Mesendoderm (in vitro differentiated cells): ENCODE measurements at regions not wholly inside any gene's neighbourhood (a gene's known extent, or its start where the extent isn't known, plus 50 kb on each side); places are given as distances from the start of the nearest gene placed in this dataset.
"Not testable (repeated sequence)": the region's sequence is repeated elsewhere in the genome, so short reads cannot be mapped to it uniquely, and the experiment has no call there.

ENCODE experiments used
- DNase-seq: peaks from one replicate; pipeline ENCODE4 v3.0.0; 2013
- H2AK5ac ChIP-seq: 2 replicates; pipeline ENCODE4 v1.6.1; 2013; ENCODE audit warnings: low read length, inconsistent platforms
- H2BK120ac ChIP-seq: 2 replicates; pipeline ENCODE4 v1.6.1; 2013; ENCODE audit warnings: low read depth, mild to moderate bottlenecking, low read length, moderate library complexity, mixed read lengths
- H2BK15ac ChIP-seq: replicated peaks from 2 replicates; pipeline ENCODE4 v1.6.1; 2013; ENCODE audit warnings: low read depth, mild to moderate bottlenecking, moderate library complexity
- H2BK5ac ChIP-seq: 2 replicates; pipeline ENCODE4 v1.6.1; 2013; ENCODE audit warnings: low read length, inconsistent platforms
- H3K18ac ChIP-seq: 2 replicates; pipeline ENCODE4 v1.6.1; 2013; ENCODE audit warnings: mild to moderate bottlenecking, low read length, mixed read lengths
- H3K23ac ChIP-seq: one replicate; pipeline ENCODE4 v1.6.1; 2013; ENCODE audit warnings: low read length
- H3K27ac ChIP-seq: 2 replicates; pipeline ENCODE4 v1.5.1; 2013; ENCODE audit warnings: low read depth, mild to moderate bottlenecking, inconsistent platforms, low read length, moderate library complexity
- H3K27me3 ChIP-seq: 2 replicates; pipeline ENCODE4 v1.6.1; 2013; ENCODE audit warnings: low read length, control low read depth, mild to moderate bottlenecking, inconsistent platforms; ENCODE audit not compliant: insufficient read depth, poor library complexity
- H3K36me3 ChIP-seq: 2 replicates; pipeline ENCODE4 v1.6.1; 2013; ENCODE audit warnings: low read length, inconsistent platforms; ENCODE audit not compliant: control insufficient read depth, insufficient read depth
- H3K4ac ChIP-seq: one replicate; pipeline ENCODE4 v1.6.1; 2013; ENCODE audit warnings: low read depth, mild to moderate bottlenecking, low read length, moderate library complexity
- H3K4me1 ChIP-seq: 2 replicates; pipeline ENCODE4 v1.6.1; 2013; ENCODE audit warnings: low read depth, low read length, inconsistent platforms; ENCODE audit not compliant: control insufficient read depth
- H3K4me2 ChIP-seq: 2 replicates; pipeline ENCODE4 v1.6.1; 2013; ENCODE audit warnings: low read length
- H3K4me3 ChIP-seq: 2 replicates; pipeline ENCODE4 v1.5.1; 2013; ENCODE audit warnings: mild to moderate bottlenecking, low read length
- H3K56ac ChIP-seq: one replicate; pipeline ENCODE4 v1.6.1; 2013; ENCODE audit warnings: low read length
- H3K79me1 ChIP-seq: 2 replicates; pipeline ENCODE4 v1.6.1; 2013; ENCODE audit warnings: low read length, inconsistent platforms
- H3K79me2 ChIP-seq: 2 replicates; pipeline ENCODE4 v1.6.1; 2013; ENCODE audit warnings: mild to moderate bottlenecking, low read length; ENCODE audit not compliant: control insufficient read depth, insufficient read depth
- H3K9ac ChIP-seq: 2 replicates; pipeline ENCODE4 v1.6.1; 2013; ENCODE audit warnings: low read length, inconsistent platforms
- H4K5ac ChIP-seq: one replicate; pipeline ENCODE4 v1.6.1; 2013; ENCODE audit warnings: low read length
- H4K8ac ChIP-seq: one replicate; pipeline ENCODE4 v1.6.1; 2013; ENCODE audit warnings: low read depth, mild to moderate bottlenecking, control low read depth, low read length, moderate library complexity
- WGBS: extraction: QIAGEN DNeasy Blood & Tissue Kit; methylation state at CpG from one replicate; pipeline ENCODE4 v1.1.7; 2013; ENCODE audit warnings: low lambda C conversion rate, missing lambda C conversion rate; ENCODE audit not compliant: insufficient coverage; ENCODE audit errors: extremely low coverage; 5-methylcytosine and 5-hydroxymethylcytosine counted together

GRCh38 chr14:105921781-105922180 is 395.4 kb downstream of the TMEM121 start:
- not testable (repeated sequence) for H3K79me1 ChIP-seq, H3K4me3 ChIP-seq, H2BK120ac ChIP-seq, H4K5ac ChIP-seq, H3K4me1 ChIP-seq, H3K4me2 ChIP-seq, H3K9ac ChIP-seq, H3K27me3 ChIP-seq, H2BK15ac ChIP-seq, H4K8ac ChIP-seq, H2BK5ac ChIP-seq, H3K79me2 ChIP-seq, H3K4ac ChIP-seq, H3K36me3 ChIP-seq, H3K56ac ChIP-seq, H3K23ac ChIP-seq, H3K27ac ChIP-seq, DNase-seq, H3K18ac ChIP-seq, H2AK5ac ChIP-seq
- no CpG with 5 or more reads among the region's 4 CpGs for WGBS

GRCh38 chr14:105923520-105924191 is 397.3 kb downstream of the TMEM121 start:
- not testable (repeated sequence) for H3K4me3 ChIP-seq, H2BK5ac ChIP-seq, H3K27me3 ChIP-seq, H3K79me2 ChIP-seq, H3K79me1 ChIP-seq, H3K23ac ChIP-seq, H3K4ac ChIP-seq, H4K8ac ChIP-seq, H2BK120ac ChIP-seq, H3K36me3 ChIP-seq, H2BK15ac ChIP-seq, H3K56ac ChIP-seq, H3K9ac ChIP-seq, H2AK5ac ChIP-seq, H3K18ac ChIP-seq, H3K4me1 ChIP-seq, DNase-seq, H3K4me2 ChIP-seq, H4K5ac ChIP-seq, H3K27ac ChIP-seq
- WGBS = no CpG with 5 or more reads among the region's 1 CpG

DNA sequence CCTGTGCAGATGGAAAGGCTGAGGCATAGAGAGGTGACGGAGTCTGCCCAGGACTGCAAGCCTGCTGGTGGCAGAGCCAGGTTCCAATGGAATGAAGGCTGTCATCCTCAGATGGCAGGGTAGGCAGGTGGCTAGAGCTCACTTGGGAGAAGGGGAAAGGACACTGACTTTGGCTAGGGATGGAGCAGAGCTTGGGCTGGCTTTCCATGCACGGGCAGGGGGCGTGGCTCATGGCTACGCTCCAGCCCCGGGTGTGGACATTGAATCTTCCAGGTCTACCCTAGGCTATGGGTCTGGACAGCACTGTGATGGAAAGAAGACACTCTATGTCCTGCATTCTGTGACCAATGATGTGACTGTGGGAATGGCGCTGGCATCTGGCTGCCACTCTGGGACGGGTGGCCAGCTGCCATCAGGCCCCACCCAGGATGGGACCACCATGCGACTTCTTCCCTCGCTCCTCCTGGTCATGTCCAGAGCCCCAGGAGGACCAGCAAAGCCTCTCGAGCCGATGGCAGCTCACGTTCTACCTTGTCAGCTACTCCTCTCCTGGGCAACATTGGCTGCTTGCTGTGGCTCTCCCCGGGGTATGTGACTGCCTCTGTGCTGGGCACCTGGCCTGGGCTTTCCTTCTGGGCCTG is 398.7 kb downstream of the TMEM121 start:
- no peaks in the 10 kb centered on the region for H3K36me3 ChIP-seq
- no peak overlapping the region for H3K4me3 ChIP-seq
- H2AK5ac ChIP-seq = no peak overlapping the region
- H2BK5ac ChIP-seq = no peak overlapping the region
- H3K27ac ChIP-seq = no peak overlapping the region
- no peak overlapping the region for H4K5ac ChIP-seq
- no peak overlapping the region for H3K4ac ChIP-seq
- H3K56ac ChIP-seq = no peak overlapping the region
- H3K79me2 ChIP-seq = no peaks in the 10 kb centered on the region
- no peak overlapping the region for H3K4me2 ChIP-seq
- no peak overlapping the region for H3K18ac ChIP-seq
- no peak overlapping the region for H2BK15ac ChIP-seq
- no peak overlapping the region for H2BK120ac ChIP-seq
- no peak overlapping the region for H3K23ac ChIP-seq
- no CpG with 5 or more reads among the region's 13 CpGs for WGBS
- no peaks in the 10 kb centered on the region for H3K79me1 ChIP-seq
- no peak overlapping the region for H3K9ac ChIP-seq
- no peaks in the 10 kb centered on the region for H3K27me3 ChIP-seq
- no peak overlapping the region for H4K8ac ChIP-seq
- H3K4me1 ChIP-seq = no peaks in the 10 kb centered on the region
- DNase-seq = no peak

DNA sequence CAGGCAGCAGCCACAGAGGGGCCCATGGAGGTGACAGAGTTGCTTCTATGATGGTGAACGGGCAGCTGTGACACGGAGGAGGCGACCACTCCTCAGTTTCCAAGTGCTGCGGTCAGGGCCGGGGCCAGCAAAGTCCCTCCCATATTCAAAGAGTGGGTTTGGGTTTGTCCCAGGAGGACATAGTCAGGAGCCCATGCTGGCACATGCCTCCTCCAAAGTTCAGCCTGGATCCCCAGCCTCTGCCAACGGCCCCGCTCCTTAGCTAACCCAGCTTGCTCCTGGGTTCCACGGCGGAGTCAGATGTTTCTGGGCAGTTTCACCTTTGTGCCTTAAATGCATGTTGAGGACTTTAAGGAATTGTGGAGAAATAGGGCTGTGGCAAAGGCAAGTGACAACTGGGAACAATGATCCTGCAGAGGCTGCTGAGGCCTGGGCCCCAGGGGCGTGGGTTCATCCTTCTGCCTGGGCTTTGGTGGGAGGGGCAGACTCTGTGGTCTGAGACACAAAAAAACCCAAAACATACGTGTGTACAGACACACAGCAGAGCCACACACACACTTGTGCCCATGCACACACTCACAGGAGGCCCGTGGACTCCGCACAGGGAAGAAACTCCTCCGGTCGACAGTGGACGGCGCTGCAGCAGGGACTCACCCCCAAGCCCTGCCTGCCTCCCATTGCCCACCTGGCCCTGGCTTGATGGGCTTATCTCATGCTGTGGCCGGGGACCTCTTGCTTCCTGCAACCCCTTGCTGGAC is 399.4 kb downstream of the TMEM121 start:
- H3K79me2 ChIP-seq = no peaks in the 10 kb centered on the region
- H4K5ac ChIP-seq = no peak overlapping the region
- no peak overlapping the region for H2BK5ac ChIP-seq
- no peaks in the 10 kb centered on the region for H3K4me1 ChIP-seq
- no peaks in the 10 kb centered on the region for H3K79me1 ChIP-seq
- H2AK5ac ChIP-seq = no peak overlapping the region
- H3K23ac ChIP-seq = no peak overlapping the region
- WGBS = no CpG with 5 or more reads among the region's 18 CpGs
- H3K4ac ChIP-seq = no peak overlapping the region
- no peaks in the 10 kb centered on the region for H3K36me3 ChIP-seq
- no peak overlapping the region for H3K56ac ChIP-seq
- H3K9ac ChIP-seq = no peak overlapping the region
- H3K27me3 ChIP-seq = no peaks in the 10 kb centered on the region
- no peak for DNase-seq
- H2BK120ac ChIP-seq = no peak overlapping the region
- no peak overlapping the region for H3K27ac ChIP-seq
- H3K18ac ChIP-seq = no peak overlapping the region
- no peak overlapping the region for H3K4me3 ChIP-seq
- H3K4me2 ChIP-seq = no peak overlapping the region
- no peak overlapping the region for H2BK15ac ChIP-seq
- H4K8ac ChIP-seq = no peak overlapping the region

- no peak overlapping the region for H3K18ac ChIP-seq
- no peak overlapping the region for H2BK15ac ChIP-seq
- H3K79me1 ChIP-seq = no peaks in the 10 kb centered on the region
- H3K4me3 ChIP-seq = no peak overlapping the region
- H3K4me1 ChIP-seq = no peaks in the 10 kb centered on the region
- no peak overlapping the region for H2BK5ac ChIP-seq
- H3K4me2 ChIP-seq = no peak overlapping the region
- DNase-seq = no peak
- no peaks in the 10 kb centered on the region for H3K79me2 ChIP-seq
- H3K27ac ChIP-seq = no peak overlapping the region
- WGBS = no CpG with 5 or more reads among the region's 18 CpGs
- H2AK5ac ChIP-seq = no peak overlapping the region
- H4K8ac ChIP-seq = no peak overlapping the region
- H3K27me3 ChIP-seq = no peaks in the 10 kb centered on the region
- H3K56ac ChIP-seq = no peak overlapping the region
- H3K36me3 ChIP-seq = no peaks in the 10 kb centered on the region
- H2BK120ac ChIP-seq = no peak overlapping the region
- H3K23ac ChIP-seq = no peak overlapping the region
- no peak overlapping the region for H4K5ac ChIP-seq
- H3K9ac ChIP-seq = no peak overlapping the region
- no peak overlapping the region for H3K4ac ChIP-seq
Observed at GRCh38 chr14:105926373-105927095, 400.2 kb downstream of the TMEM121 start.
